Tongue (tissue), 1 donor: ENCODE measurements at regions not wholly inside any gene's neighbourhood (a gene's known extent, or its start where the extent isn't known, plus 50 kb on each side); places are given as distances from the start of the nearest gene placed in this dataset.
"Not testable (repeated sequence)": the region's sequence is repeated elsewhere in the genome, so short reads cannot be mapped to it uniquely, and the experiment has no call there.

Experiments used
- DNase-seq: peaks from one replicate; pipeline ENCODE4 v3.0.0-alpha.2; 2015

GRCh38 chr16:22681554-22682291 lies 132.2 kb upstream of the HS3ST2 start:
- DNase-seq: no peak

- DNase-seq: no peak
These were observed 130.7 kb upstream of the HS3ST2 start for GRCh38 chr16:22683258-22683657.

- no peak for DNase-seq
These were observed 130.0 kb upstream of the HS3ST2 start for GRCh38 chr16:22683730-22684573.

GRCh38 chr16:22684574-22685458 lies 129.1 kb upstream of the HS3ST2 start:
- no peak for DNase-seq

GRCh38 chr16:22685459-22685830 lies 128.5 kb upstream of the HS3ST2 start:
- DNase-seq: no peak

- DNase-seq: no peak
These were observed 126.9 kb upstream of the HS3ST2 start for GRCh38 chr16:22687031-22687530.

GRCh38 chr16:22688463-22688862 lies 125.5 kb upstream of the HS3ST2 start:
- DNase-seq: no peak

GRCh38 chr16:22688930-22689329 lies 125.0 kb upstream of the HS3ST2 start:
- no peak for DNase-seq

- no peak for DNase-seq
These were observed 122.6 kb upstream of the HS3ST2 start for GRCh38 chr16:22691335-22691734.

GRCh38 chr16:22692034-22692433 lies 121.9 kb upstream of the HS3ST2 start:
- no peak for DNase-seq

- peak; percentile 25 for DNase-seq
These were observed 120.9 kb upstream of the HS3ST2 start for GRCh38 chr16:22692916-22693637.

GRCh38 chr16:22693638-22694340 lies 120.2 kb upstream of the HS3ST2 start:
- DNase-seq: no peak

- peak; percentile 38 for DNase-seq
These were observed 119.0 kb upstream of the HS3ST2 start for GRCh38 chr16:22694887-22695382.

- DNase-seq: not testable (repeated sequence)
These were observed 118.2 kb upstream of the HS3ST2 start for GRCh38 chr16:22695773-22696172.

- no peak for DNase-seq
These were observed 114.6 kb upstream of the HS3ST2 start for GRCh38 chr16:22699356-22699755.

GRCh38 chr16:22705799-22706198 lies 108.2 kb upstream of the HS3ST2 start:
- DNase-seq: peak; percentile 27

- DNase-seq: no peak
These were observed 103.6 kb upstream of the HS3ST2 start for GRCh38 chr16:22710326-22710725.

GRCh38 chr16:22711847-22712246 lies 102.1 kb upstream of the HS3ST2 start:
- DNase-seq: no peak

- DNase-seq: no peak
These were observed 101.5 kb upstream of the HS3ST2 start for GRCh38 chr16:22712471-22712870.

GRCh38 chr16:22718598-22718997 lies 95.4 kb upstream of the HS3ST2 start:
- not testable (repeated sequence) for DNase-seq

GRCh38 chr16:22719945-22720344 lies 94.0 kb upstream of the HS3ST2 start:
- no peak for DNase-seq
